Jurkat, Clone E6-1 (cell line): ENCODE measurements at regions not wholly inside any gene's neighbourhood (a gene's known extent, or its start where the extent isn't known, plus 50 kb on each side); places are given as distances from the start of the nearest gene placed in this dataset.

ENCODE experiments used
- DNase-seq: peaks from one replicate; pipeline ENCODE4 v3.0.0-alpha.2; 2011; ENCODE audit warnings: low read depth, low spot score
- H3K4me3 ChIP-seq: 2 replicates; pipeline ENCODE4 v1.5.1; 2011; ENCODE audit warnings: mild to moderate bottlenecking, low read length, control low read depth, moderate library complexity

DNA sequence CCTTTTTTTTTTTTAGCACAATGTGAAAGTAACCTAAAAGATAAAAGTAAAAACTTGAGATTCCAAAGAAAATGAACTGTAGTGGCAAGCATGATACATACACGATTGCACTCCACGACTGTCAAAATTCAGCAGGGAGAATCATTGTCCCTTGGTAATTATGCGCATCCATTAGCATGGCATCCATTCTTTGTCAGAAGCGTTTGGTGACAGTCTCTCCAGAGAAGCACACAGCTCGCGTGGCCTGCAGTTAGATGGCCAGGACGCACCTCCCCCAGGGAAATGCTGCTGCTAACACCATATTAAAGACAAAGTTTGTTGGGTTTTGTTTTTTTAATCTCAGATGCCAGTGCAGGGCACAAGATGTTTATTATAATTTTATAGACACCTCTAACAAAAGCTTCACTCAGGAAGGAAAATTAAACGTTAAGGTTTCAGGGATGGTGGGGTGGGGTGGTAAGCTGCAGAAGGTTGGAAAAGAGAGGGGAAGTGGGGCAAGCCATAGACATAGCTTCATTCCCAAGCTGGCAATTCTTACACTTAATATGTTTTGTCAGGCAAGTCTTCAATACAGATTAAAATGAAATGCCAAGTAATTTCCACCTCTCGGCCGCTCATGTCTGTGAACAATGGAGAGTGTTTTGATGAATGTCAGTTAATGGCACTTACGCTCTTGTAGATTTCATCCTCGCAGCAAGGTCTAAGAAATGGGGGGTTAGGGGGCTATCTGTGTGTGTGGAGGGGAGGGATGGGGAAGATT is 142.8 kb upstream of the TOPAZ1 start:
- H3K4me3 ChIP-seq = no peak overlapping the region
- DNase-seq = no peak

- DNase-seq = no peak
- H3K4me3 ChIP-seq = no peak overlapping the region
Measured at GRCh38 chr3:44099566-44100297, 142.0 kb upstream of the TOPAZ1 start.

GRCh38 chr3:44100298-44100695 is 141.4 kb upstream of the TOPAZ1 start:
- no peak for DNase-seq
- H3K4me3 ChIP-seq = no peak overlapping the region

GRCh38 chr3:44104043-44104442 is 137.6 kb upstream of the TOPAZ1 start:
- DNase-seq = no peak

DNA sequence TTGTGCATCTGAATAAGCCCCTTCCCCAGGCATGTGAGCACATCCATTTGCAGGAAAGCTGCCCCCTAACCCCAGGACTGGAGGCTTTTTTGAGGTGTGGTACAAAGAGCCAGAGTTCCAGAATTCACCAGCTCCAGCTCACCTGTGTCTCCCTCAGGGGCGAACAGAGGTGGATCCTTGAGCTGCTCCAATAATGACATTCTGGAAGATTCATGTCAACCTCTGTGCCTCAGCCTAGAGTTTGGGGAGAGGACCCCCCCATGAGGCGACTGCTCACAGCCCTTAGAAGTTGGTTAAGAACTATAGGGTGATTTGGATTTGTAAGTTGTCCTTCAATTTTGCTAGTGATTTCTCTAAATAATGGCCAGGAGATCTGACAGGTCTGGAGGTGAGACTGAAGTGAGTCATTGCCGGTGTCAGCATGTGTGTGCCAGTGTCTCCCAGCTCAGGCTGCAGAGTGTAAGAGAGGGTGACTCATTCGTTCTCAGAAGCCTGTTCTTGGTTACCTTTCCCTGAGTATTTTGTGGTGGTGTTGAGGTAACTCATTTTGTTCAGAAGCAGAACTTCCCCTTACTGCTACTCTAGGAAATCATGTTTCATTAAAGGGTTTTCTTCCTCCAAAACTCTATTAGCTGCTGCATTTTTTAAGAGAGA is 136.9 kb upstream of the TOPAZ1 start:
- no peak overlapping the region for H3K4me3 ChIP-seq
- DNase-seq = no peak

More at GRCh38 chr3:44104043-44104442, 137.6 kb upstream of the TOPAZ1 start:
- H3K4me3 ChIP-seq = no peak overlapping the region

- no peak overlapping the region for H3K4me3 ChIP-seq
- DNase-seq = no peak
Measured at GRCh38 chr3:44105571-44105970, 136.1 kb upstream of the TOPAZ1 start.

GRCh38 chr3:44106756-44107155 is 134.9 kb upstream of the TOPAZ1 start:
- DNase-seq = no peak
- H3K4me3 ChIP-seq = no peak overlapping the region

- DNase-seq = no peak
- no peak overlapping the region for H3K4me3 ChIP-seq
Measured at GRCh38 chr3:44108481-44108880, 133.2 kb upstream of the TOPAZ1 start.

DNA sequence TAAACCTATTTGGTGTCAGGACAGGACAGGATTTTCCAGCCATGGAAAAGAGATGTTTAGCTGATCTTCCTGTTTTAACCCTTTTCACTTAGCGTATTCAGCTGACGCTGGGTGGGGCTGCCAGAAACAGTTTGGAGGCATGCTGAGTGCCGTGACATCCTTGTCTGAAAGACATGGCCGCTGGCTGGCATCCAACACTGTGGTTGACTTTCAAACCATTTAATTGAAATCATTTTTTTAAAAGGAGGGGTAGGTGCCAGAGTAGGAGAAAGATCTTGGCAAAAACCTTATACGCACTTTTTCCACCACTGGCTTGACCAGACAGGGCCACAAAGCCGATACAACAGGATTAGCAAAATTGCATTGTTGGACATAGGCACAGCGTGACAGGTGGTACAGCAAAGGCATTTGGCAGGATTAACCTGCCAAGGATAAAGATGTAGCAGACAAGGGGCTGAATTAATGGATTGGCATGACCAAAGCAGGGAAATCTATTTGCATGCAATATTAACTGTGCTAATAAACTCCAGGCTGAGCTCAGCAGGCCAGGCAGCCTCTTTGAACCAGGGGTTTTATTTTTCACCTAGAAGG is 131.8 kb upstream of the TOPAZ1 start:
- peak; percentile 20 for DNase-seq
- H3K4me3 ChIP-seq = no peak overlapping the region

- H3K4me3 ChIP-seq = no peak overlapping the region
- no peak for DNase-seq
Measured at GRCh38 chr3:44110648-44111047, 131.0 kb upstream of the TOPAZ1 start.

DNA sequence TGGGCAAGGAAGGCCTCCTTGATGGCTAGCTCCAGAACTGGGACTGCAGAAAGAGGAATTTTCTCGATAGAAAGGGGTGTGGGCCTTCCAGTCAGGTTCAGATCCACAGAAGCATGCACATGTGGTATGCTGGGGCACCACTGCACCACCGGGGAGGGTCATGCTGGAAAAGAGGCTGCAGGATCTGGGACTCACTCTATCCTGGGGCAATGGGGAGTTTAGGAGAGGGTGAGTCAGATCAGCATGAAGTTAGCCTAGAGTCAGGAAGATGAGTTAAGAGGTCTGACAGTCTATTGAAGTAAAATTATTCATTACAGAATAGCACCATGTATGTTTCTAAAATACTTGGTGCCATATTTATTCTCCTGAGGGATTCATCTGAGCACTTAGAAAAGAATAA is 130.2 kb upstream of the TOPAZ1 start:
- no peak for DNase-seq
- H3K4me3 ChIP-seq = no peak overlapping the region

GRCh38 chr3:44114142-44114541 is 127.5 kb upstream of the TOPAZ1 start:
- peak; percentile 14 for DNase-seq
- no peak overlapping the region for H3K4me3 ChIP-seq

- H3K4me3 ChIP-seq = no peak overlapping the region
- no peak for DNase-seq
Measured at GRCh38 chr3:44117239-44117638, 124.4 kb upstream of the TOPAZ1 start.

DNA sequence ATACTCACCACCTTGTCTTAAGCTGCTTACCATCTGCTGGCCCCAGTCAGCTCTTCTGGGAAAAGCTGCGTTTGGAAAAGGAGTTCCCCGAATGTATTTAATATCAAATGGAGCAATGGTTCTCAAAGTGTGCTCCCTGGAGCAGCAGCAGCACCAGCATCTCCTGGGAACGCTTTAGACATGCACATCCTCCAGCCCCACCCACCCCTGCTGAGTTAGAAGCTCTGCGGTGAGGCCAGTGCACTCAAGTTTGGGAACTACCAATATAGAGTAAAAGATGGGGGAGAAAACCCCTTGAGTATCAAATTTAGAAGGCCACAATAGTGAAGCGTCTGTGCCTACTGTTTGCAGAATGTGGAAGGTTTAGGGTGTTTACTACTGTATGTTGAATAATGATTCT is 124.0 kb upstream of the TOPAZ1 start:
- no peak for DNase-seq
- H3K4me3 ChIP-seq = no peak overlapping the region

DNA sequence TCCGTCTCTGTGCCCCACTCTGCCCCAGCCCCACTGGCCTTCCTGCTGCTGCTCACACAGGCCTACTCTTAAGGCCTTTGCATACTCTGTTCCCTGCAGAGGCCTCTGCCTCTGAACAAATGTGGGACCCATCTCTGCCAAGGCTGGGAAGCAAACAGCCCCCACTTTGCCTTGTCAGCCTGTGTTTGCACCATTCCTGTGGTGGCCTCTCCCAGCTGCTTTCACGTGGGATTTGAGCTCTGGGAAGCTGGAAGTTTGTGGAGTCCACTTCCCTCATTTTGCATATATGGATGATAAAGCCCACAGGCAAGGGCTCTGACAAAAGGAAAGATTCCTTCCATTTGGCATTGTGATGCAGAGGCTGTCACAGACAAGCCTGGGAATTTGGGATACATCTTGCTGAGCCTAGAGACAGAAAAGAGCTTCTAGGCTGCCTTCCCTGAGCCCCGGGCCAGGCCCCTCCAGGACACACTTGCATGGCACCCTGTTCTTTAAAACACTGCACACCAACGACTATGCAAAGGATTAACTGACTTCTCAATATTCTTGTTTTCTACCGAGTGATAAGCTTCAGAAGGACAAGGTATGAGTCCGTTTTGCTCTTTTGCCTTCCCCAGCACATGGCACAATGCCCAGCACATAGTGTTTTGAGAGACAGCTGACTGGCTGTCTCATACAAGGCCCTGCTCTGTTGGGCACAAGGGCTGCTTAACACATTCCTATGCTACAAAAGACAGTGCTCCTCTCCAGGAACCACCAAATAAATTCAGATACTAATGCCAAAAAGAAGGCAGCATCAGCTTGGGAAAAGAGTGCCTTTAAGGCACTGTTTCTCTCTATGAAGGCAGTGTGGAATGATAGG is 120.7 kb upstream of the TOPAZ1 start:
- H3K4me3 ChIP-seq = no peak overlapping the region
- no peak for DNase-seq

DNA sequence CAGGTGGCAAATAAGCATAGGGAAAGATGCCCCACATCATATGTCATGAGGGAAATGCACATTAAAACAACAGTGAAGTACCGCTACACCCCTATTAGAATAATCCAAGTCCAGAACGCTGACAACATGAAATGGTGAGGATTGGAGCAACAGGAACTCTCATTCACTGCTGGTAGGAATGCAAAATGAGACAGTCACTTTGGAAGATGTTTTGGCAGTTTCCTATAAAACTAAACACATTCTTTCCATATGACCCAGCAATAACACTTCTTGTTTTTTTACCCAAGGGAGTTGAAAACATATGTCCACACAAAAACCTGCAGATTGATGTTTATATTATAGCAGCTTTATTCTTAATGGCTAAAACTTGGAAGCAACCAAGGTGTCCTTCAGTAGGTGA is 116.4 kb upstream of the TOPAZ1 start:
- DNase-seq = no peak
- H3K4me3 ChIP-seq = no peak overlapping the region

GRCh38 chr3:44125882-44126281 is 115.8 kb upstream of the TOPAZ1 start:
- H3K4me3 ChIP-seq = no peak overlapping the region
- DNase-seq = no peak

DNA sequence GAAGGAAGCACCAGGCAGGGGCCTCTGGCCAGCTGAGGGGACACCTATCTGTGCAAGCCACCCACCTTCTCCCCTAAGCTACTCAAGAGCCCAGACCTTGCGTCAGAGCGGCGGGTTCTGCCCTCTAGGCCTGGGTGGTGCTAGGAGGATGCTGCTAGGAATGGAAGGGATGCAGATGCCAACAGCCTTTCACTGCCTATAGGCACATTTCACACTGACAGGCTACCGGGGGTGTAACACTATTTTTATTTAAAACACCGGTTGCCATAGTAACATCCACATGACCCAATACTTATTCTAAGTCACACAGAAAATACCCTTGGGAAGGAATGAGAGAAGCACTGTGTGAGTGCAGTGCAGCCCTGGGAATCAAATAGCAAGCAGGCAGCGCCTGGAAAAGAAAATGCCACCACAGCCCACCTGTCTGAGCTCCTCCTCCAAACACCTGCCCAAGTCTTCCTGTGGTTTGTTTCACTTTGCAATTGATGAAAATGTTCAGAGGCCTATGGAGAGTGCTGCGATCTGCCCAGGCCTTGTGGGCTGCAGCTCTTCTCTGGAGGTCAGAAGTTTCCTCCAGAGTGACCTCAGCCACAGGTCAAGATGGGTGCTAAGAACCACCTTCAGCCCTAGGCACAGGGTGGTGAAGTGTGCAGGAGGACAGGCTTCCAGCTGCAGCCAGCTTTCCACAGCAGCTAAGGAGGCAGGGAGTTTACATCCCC is 113.5 kb upstream of the TOPAZ1 start:
- DNase-seq = no peak
- no peak overlapping the region for H3K4me3 ChIP-seq
